IMR-90 (cell line): ENCODE measurements at regions not wholly inside any gene's neighbourhood (a gene's known extent, or its start where the extent isn't known, plus 50 kb on each side); places are given as distances from the start of the nearest gene placed in this dataset.
A peak's percentile ranks its signal among the peaks of the same experiment; 100 is the strongest.

Experiments used
- ATAC-seq: fragments of 200-7000 bp; cut with Tn5 transposase; 2 replicates; pipeline ENCODE4 v1.9.1; 2020; ENCODE audit warnings: low read depth, mild to moderate bottlenecking, moderate library complexity
- BruUV-seq: library from RNA; stranded (reverse); fragments of 400-500 nt; replicated peaks from 2 replicates; lab custom pipeline; 2021; lab: Mats Ljungman, UMichigan
- CTCF ChIA-PET: fragments of 300-600 bp; formaldehyde crosslinking; extraction: SDS; loops from one replicate; lab custom pipeline; 2021; ENCODE audit warnings: antibody characterized with exemption; lab: Yijun Ruan, JAX
- POLR2A ChIA-PET: fragments of 300-600 bp; sonication (Branson Sonifier 250); formaldehyde crosslinking; loops from one replicate; lab custom pipeline; 2022; ENCODE audit warnings: antibody characterized with exemption; ENCODE audit not compliant: unreplicated experiment; lab: Charles Lee
- DNase-seq: peaks from one replicate; pipeline ENCODE4 v3.0.0; 2013
- H2AFZ ChIP-seq: replicated peaks from 2 replicates; pipeline ENCODE3; 2013; ENCODE audit warnings: low read length, mild to moderate bottlenecking; ENCODE audit not compliant: poor library complexity
- H2AK5ac ChIP-seq: 2 replicates; pipeline ENCODE4 v1.6.1; 2013; ENCODE audit warnings: low read depth, low read length, inconsistent platforms
- H2AK9ac ChIP-seq: replicated peaks from 2 replicates; pipeline ENCODE3; 2013; ENCODE audit warnings: mild to moderate bottlenecking, low read depth, low read length, moderate library complexity; ENCODE audit not compliant: poor library complexity
- H2BK120ac ChIP-seq: 2 replicates; pipeline ENCODE4 v1.6.1; 2013; ENCODE audit warnings: low read depth, low read length, inconsistent platforms
- H2BK15ac ChIP-seq: 3 replicates; pipeline ENCODE4 v1.6.1; 2013; ENCODE audit warnings: low read depth, low read length, inconsistent platforms
- H2BK20ac ChIP-seq: 2 replicates; pipeline ENCODE4 v1.6.1; 2013; ENCODE audit warnings: low read depth, mild to moderate bottlenecking, inconsistent platforms, low read length, moderate library complexity
- H2BK5ac ChIP-seq: 2 replicates; pipeline ENCODE4 v1.6.1; 2013; ENCODE audit warnings: mild to moderate bottlenecking, low read depth, low read length, inconsistent platforms; ENCODE audit not compliant: poor library complexity, severe bottlenecking
- H3K14ac ChIP-seq: replicated peaks from 2 replicates; pipeline ENCODE4 v1.6.1; 2013; ENCODE audit warnings: low read depth, low read length, inconsistent platforms
- H3K18ac ChIP-seq: 2 replicates; pipeline ENCODE4 v1.6.1; 2013; ENCODE audit warnings: low read depth, low read length, control low read depth
- H3K23ac ChIP-seq: 2 replicates; pipeline ENCODE4 v1.6.1; 2013; ENCODE audit warnings: low read depth, low read length, inconsistent platforms
- H3K27ac ChIP-seq: 2 replicates; pipeline ENCODE4 v1.5.1; 2013; ENCODE audit warnings: mild to moderate bottlenecking, control low read depth, low read length; ENCODE audit not compliant: insufficient read depth
- H3K27me3 ChIP-seq: 2 replicates; pipeline ENCODE4 v1.6.1; 2013; ENCODE audit warnings: low read length; ENCODE audit not compliant: control insufficient read depth, insufficient read depth
- H3K36me3 ChIP-seq: 2 replicates; pipeline ENCODE4 v1.6.1; 2013; ENCODE audit warnings: low read length, mixed read lengths; ENCODE audit not compliant: control insufficient read depth, insufficient read depth
- H3K4ac ChIP-seq: 2 replicates; pipeline ENCODE4 v1.6.1; 2013; ENCODE audit warnings: low read depth, low read length, inconsistent platforms
- H3K4me1 ChIP-seq: 2 replicates; pipeline ENCODE4 v1.6.1; 2013; ENCODE audit warnings: low read length, mixed read lengths; ENCODE audit not compliant: control insufficient read depth, insufficient read depth
- H3K4me2 ChIP-seq: 2 replicates; pipeline ENCODE4 v1.6.1; 2013; ENCODE audit warnings: low read depth, mild to moderate bottlenecking, control low read depth, low read length, moderate library complexity
- H3K4me3 ChIP-seq: 2 replicates; pipeline ENCODE4 v1.5.1; 2013; ENCODE audit warnings: low read depth, mild to moderate bottlenecking, control low read depth, low read length, moderate library complexity; ENCODE audit not compliant: insufficient read depth
- H3K56ac ChIP-seq: 2 replicates; pipeline ENCODE4 v1.6.1; 2013; ENCODE audit warnings: low read length, inconsistent platforms; ENCODE audit not compliant: insufficient read depth; ENCODE audit errors: extremely low read depth
- H3K79me1 ChIP-seq, 2 experiments: 2 replicates each; pipeline ENCODE4 v1.6.1; 2013; ENCODE audit warnings: low read length in 2 of 2, inconsistent platforms in 1 of 2, low read depth in 1 of 2
- H3K9ac ChIP-seq: 2 replicates; pipeline ENCODE4 v1.6.1; 2013; ENCODE audit warnings: low read depth, low read length, control low read depth
- H3K9me1 ChIP-seq: 2 replicates; pipeline ENCODE4 v1.6.1; 2013; ENCODE audit warnings: low read length, inconsistent platforms; ENCODE audit not compliant: insufficient read depth
- H3K9me3 ChIP-seq: 2 replicates; pipeline ENCODE4 v1.6.1; 2013; ENCODE audit warnings: low read length; ENCODE audit not compliant: control insufficient read depth, insufficient read depth
- H4K20me1 ChIP-seq: 2 replicates; pipeline ENCODE4 v1.6.1; 2013; ENCODE audit warnings: low read length, inconsistent platforms; ENCODE audit not compliant: insufficient read depth
- H4K5ac ChIP-seq: 2 replicates; pipeline ENCODE4 v1.6.1; 2013; ENCODE audit warnings: mild to moderate bottlenecking, low read depth, low read length, control low read depth
- H4K8ac ChIP-seq, 2 experiments: 2 replicates each; pipeline ENCODE4 v1.6.1; 2013; ENCODE audit warnings: low read depth in 2 of 2, low read length in 2 of 2, control low read depth in 1 of 2, inconsistent platforms in 1 of 2
- H4K91ac ChIP-seq: 2 replicates; pipeline ENCODE4 v1.6.1; 2013; ENCODE audit warnings: low read depth, low read length, inconsistent platforms; ENCODE audit not compliant: insufficient read depth
- CEBPB ChIP-seq: IDR thresholded peaks from 2 replicates; pipeline ENCODE4 v1.6.1; 2012; ENCODE audit warnings: low read depth, low read length, improper control_type of control experiment
- CHD1 ChIP-seq: IDR thresholded peaks from 2 replicates; pipeline ENCODE4 v1.6.1; 2012; ENCODE audit warnings: low read depth, low read length, improper control_type of control experiment
- CTCF ChIP-seq: conservative IDR thresholded peaks from 2 replicates; pipeline ENCODE4 v1.5.1; 2012; ENCODE audit warnings: mild to moderate bottlenecking, low read depth, low read length, improper control_type of control experiment
- FOS ChIP-seq: fragments of 150-350 bp; IDR thresholded peaks from 2 replicates; pipeline ENCODE4 v1.6.1; 2016; ENCODE audit warnings: low read depth, low read length
- NFE2L2 ChIP-seq: fragments of 150-350 bp; IDR thresholded peaks from 2 replicates; pipeline ENCODE4 v1.6.1; 2016; ENCODE audit warnings: low read depth, mild to moderate bottlenecking, low read length
- POLR2A ChIP-seq: IDR thresholded peaks from 2 replicates; pipeline ENCODE4 v1.6.1; 2012; ENCODE audit warnings: mild to moderate bottlenecking, low read depth, low read length
- RAD21 ChIP-seq: IDR thresholded peaks from 2 replicates; pipeline ENCODE4 v1.6.1; 2012; ENCODE audit warnings: low read length, improper control_type of control experiment
- RCOR1 ChIP-seq: IDR thresholded peaks from 2 replicates; pipeline ENCODE4 v1.6.1; 2012; ENCODE audit warnings: mild to moderate bottlenecking, low read length, improper control_type of control experiment; ENCODE audit not compliant: insufficient replicate concordance
- RFX5 ChIP-seq: IDR thresholded peaks from 2 replicates; pipeline ENCODE4 v1.8.0; 2012; ENCODE audit warnings: low read depth, mild to moderate bottlenecking, low read length, moderate library complexity
- USF2 ChIP-seq: fragments of 150-350 bp; IDR thresholded peaks from 2 replicates; pipeline ENCODE4 v1.6.1; 2017; ENCODE audit warnings: mild to moderate bottlenecking, antibody characterized with exemption, low read length, low read depth
- whole genome bisulfite sequencing, 2 experiments: methylation state at CpG; one replicate each; pipeline versions ENCODE4 v1.1.5 to v1.1.7; 2013; ENCODE audit warnings: missing lambda C conversion rate in 2 of 2; ENCODE audit not compliant: insufficient read length in 1 of 2; ENCODE audit errors: extremely low coverage in 2 of 2; 5-methylcytosine and 5-hydroxymethylcytosine counted together
- dilution Hi-C: fragments of 300-500 bp; cut with HindIII; formaldehyde crosslinking; loops from one replicate; pipeline ENCODE4 v1.14.3; 2018; ENCODE audit warnings: low sequenced_read_pairs; ENCODE audit not compliant: unreplicated experiment
- in situ Hi-C: fragments of 300-500 bp; cut with MboI; formaldehyde crosslinking; loops from 3 replicates; pipeline ENCODE4 v1.14.3; 2019; ENCODE audit warnings: low sequenced_read_pairs, inconsistent platforms, mixed read lengths
- intact Hi-C: fragments of 100-400 bp; cut with micrococcal nuclease; formaldehyde crosslinking; loops from 2 replicates; pipeline ENCODE4 v1.10.0; 2022

- H2AK9ac ChIP-seq: no peak overlapping the region
- intact Hi-C loops: no loop called here
- H2BK5ac ChIP-seq: no peak overlapping the region
- in situ Hi-C loops: no loop called here
- TF ChIP-seq POLR2A (no peak), CTCF (0 out of 2 replicates have a peak, but pooled peaks have one; percentile 15), USF2 (no peak), CEBPB (peak; percentile 91), RAD21 (peak; percentile 26; the same call in 1 of the 2 replicates), NFE2L2 (no peak), CHD1 (no peak), RCOR1 (no peak), FOS (no peak), RFX5 (no peak)
- no peaks in the 10 kb centered on the region for H3K36me3 ChIP-seq
- H3K4ac ChIP-seq: no peak overlapping the region
- no peak overlapping the region for H3K18ac ChIP-seq
- H3K14ac ChIP-seq: peak overlapping the region; percentile 12; the same call in 1 of the 2 replicates
- DNase-seq (peak; percentile 79), ATAC-seq (peak; percentile 61)
- H3K27me3 ChIP-seq: no peaks in the 10 kb centered on the region
- no TSS peak for BruUV-seq
- no peak overlapping the region for H2BK20ac ChIP-seq
- H3K27ac ChIP-seq: no peak overlapping the region
- H3K4me1 ChIP-seq: peaks cover 15% of the 10 kb centered on the region
- H2BK15ac ChIP-seq: no peak overlapping the region
- no peak overlapping the region for H3K56ac ChIP-seq
- H3K4me3 ChIP-seq: no peak overlapping the region
- no peak overlapping the region for H2AFZ ChIP-seq
- ChIA-PET CTCF (no interaction called here), POLR2A (no interaction called here)
- no peak overlapping the region for H4K5ac ChIP-seq
- peaks cover 2% of the 10 kb centered on the region; the same call in 1 of the 2 replicates for H3K9me1 ChIP-seq
- no peaks in the 10 kb centered on the region for H4K20me1 ChIP-seq
- dilution Hi-C loops: no loop called here
- H4K8ac ChIP-seq: no peak overlapping the region
- no peak overlapping the region for H2BK120ac ChIP-seq
- H3K4me2 ChIP-seq: peak overlapping the region; percentile 51
- no peaks in the 10 kb centered on the region for H3K79me1 ChIP-seq
- H3K9me3 ChIP-seq: no peaks in the 10 kb centered on the region
- no peak overlapping the region for H2AK5ac ChIP-seq
- no peak overlapping the region for H4K91ac ChIP-seq
- no peak overlapping the region for H3K9ac ChIP-seq
- H3K23ac ChIP-seq: no peak overlapping the region
- 7% methylated on average over 3 of the region's 6 CpGs; no CpG with 5 or more reads in 1 of the 2 experiments for WGBS, 2 experiments
Measured at GRCh38 chr5:124906339-124907097, 160.1 kb upstream of the ZNF608 start.
